ENCODE measurements at regions not wholly inside any gene's neighbourhood (a gene's known extent, or its start where the extent isn't known, plus 50 kb on each side); places are given as distances from the start of the nearest gene placed in this dataset.

- Histone ChIP-seq H3K4me1 (ENCODE audit: control insufficient read depth in 2 of 2, insufficient read depth in 2 of 2, low read length in 2 of 2) (no peaks in the 10 kb centered on the region), H3K36me3 (ENCODE audit: control insufficient read depth in 2 of 2, insufficient read depth in 2 of 2, low read length in 1 of 2) (no peaks in the 10 kb centered on the region), H3K27me3 (ENCODE audit: control insufficient read depth in 2 of 2, insufficient read depth in 1 of 2, low read length in 1 of 2) (no peaks in the 10 kb centered on the region), H3K27ac (ENCODE audit: low read depth in 1 of 2, low read length in 1 of 2) (no peak overlapping the region), H3K4me3 (ENCODE audit: low read length in 2 of 2) (no peak overlapping the region), H3K9me3 (ENCODE audit: control insufficient read depth in 2 of 2, insufficient read depth in 1 of 2, low read length in 1 of 2) (no peaks in the 10 kb centered on the region)
- WGBS = 75% methylated on average over 3 of the region's 3 CpGs
- no peak for DNase-seq (ENCODE audit: low read depth in 6 of 9, low spot score in 9 of 9)
These were observed 83.5 kb upstream of the CALM2 start for GRCh38 chr2:47259829-47260228.

- no peaks in the 10 kb centered on the region for H3K36me3 ChIP-seq (ENCODE audit: control insufficient read depth in 2 of 2, insufficient read depth in 2 of 2, low read length in 1 of 2)
- H3K9me3 ChIP-seq (ENCODE audit: control insufficient read depth in 2 of 2, insufficient read depth in 1 of 2, low read length in 1 of 2) = no peaks in the 10 kb centered on the region
- no peak for DNase-seq (ENCODE audit: low read depth in 6 of 9, low spot score in 9 of 9)
- H3K4me1 ChIP-seq (ENCODE audit: control insufficient read depth in 2 of 2, insufficient read depth in 2 of 2, low read length in 2 of 2) = no peaks in the 10 kb centered on the region
- H3K4me3 ChIP-seq (ENCODE audit: low read length in 2 of 2) = no peak overlapping the region
- WGBS = 66% methylated on average over 2 of the region's 2 CpGs
- H3K27me3 ChIP-seq (ENCODE audit: control insufficient read depth in 2 of 2, insufficient read depth in 1 of 2, low read length in 1 of 2) = no peaks in the 10 kb centered on the region
- no peak overlapping the region for H3K27ac ChIP-seq (ENCODE audit: low read depth in 1 of 2, low read length in 1 of 2)
These were observed 81.6 kb upstream of the CALM2 start for GRCh38 chr2:47257946-47258348.

- H3K9me3 ChIP-seq (ENCODE audit: control insufficient read depth in 2 of 2, insufficient read depth in 1 of 2, low read length in 1 of 2) = no peaks in the 10 kb centered on the region
- H3K36me3 ChIP-seq (ENCODE audit: control insufficient read depth in 2 of 2, insufficient read depth in 2 of 2, low read length in 1 of 2) = no peaks in the 10 kb centered on the region
- no peak overlapping the region for H3K4me3 ChIP-seq (ENCODE audit: low read length in 2 of 2)
- 96% methylated on average over 9 of the region's 9 CpGs for WGBS
- H3K27me3 ChIP-seq (ENCODE audit: control insufficient read depth in 2 of 2, insufficient read depth in 1 of 2, low read length in 1 of 2) = no peaks in the 10 kb centered on the region
- H3K4me1 ChIP-seq (ENCODE audit: control insufficient read depth in 2 of 2, insufficient read depth in 2 of 2, low read length in 2 of 2) = no peaks in the 10 kb centered on the region
- no peak overlapping the region for H3K27ac ChIP-seq (ENCODE audit: low read depth in 1 of 2, low read length in 1 of 2)
- DNase-seq (ENCODE audit: low read depth in 6 of 9, low spot score in 9 of 9) = no peak
These were observed 80.2 kb upstream of the CALM2 start for GRCh38 chr2:47256416-47257087.

GRCh38 chr2:47255794-47256193 is 79.5 kb upstream of the CALM2 start:
- DNase-seq (ENCODE audit: low read depth in 6 of 9, low spot score in 9 of 9) = no peak
- 86% methylated on average over 4 of the region's 4 CpGs for WGBS
- Histone ChIP-seq H3K4me1 (ENCODE audit: control insufficient read depth in 2 of 2, insufficient read depth in 2 of 2, low read length in 2 of 2) (no peaks in the 10 kb centered on the region), H3K9me3 (ENCODE audit: control insufficient read depth in 2 of 2, insufficient read depth in 1 of 2, low read length in 1 of 2) (no peaks in the 10 kb centered on the region), H3K4me3 (ENCODE audit: low read length in 2 of 2) (no peak overlapping the region), H3K27me3 (ENCODE audit: control insufficient read depth in 2 of 2, insufficient read depth in 1 of 2, low read length in 1 of 2) (no peaks in the 10 kb centered on the region), H3K36me3 (ENCODE audit: control insufficient read depth in 2 of 2, insufficient read depth in 2 of 2, low read length in 1 of 2) (no peaks in the 10 kb centered on the region), H3K27ac (ENCODE audit: low read depth in 1 of 2, low read length in 1 of 2) (no peak overlapping the region)

- no peaks in the 10 kb centered on the region for H3K4me1 ChIP-seq (ENCODE audit: control insufficient read depth in 2 of 2, insufficient read depth in 2 of 2, low read length in 2 of 2)
- DNase-seq (ENCODE audit: low read depth in 6 of 9, low spot score in 9 of 9) = no peak
- 32% methylated on average over 5 of the region's 5 CpGs for WGBS
- no peaks in the 10 kb centered on the region for H3K9me3 ChIP-seq (ENCODE audit: control insufficient read depth in 2 of 2, insufficient read depth in 1 of 2, low read length in 1 of 2)
- no peak overlapping the region for H3K27ac ChIP-seq (ENCODE audit: low read depth in 1 of 2, low read length in 1 of 2)
- H3K27me3 ChIP-seq (ENCODE audit: control insufficient read depth in 2 of 2, insufficient read depth in 1 of 2, low read length in 1 of 2) = no peaks in the 10 kb centered on the region
- no peak overlapping the region for H3K4me3 ChIP-seq (ENCODE audit: low read length in 2 of 2)
- H3K36me3 ChIP-seq (ENCODE audit: control insufficient read depth in 2 of 2, insufficient read depth in 2 of 2, low read length in 1 of 2) = no peaks in the 10 kb centered on the region
These were observed 78.2 kb upstream of the CALM2 start for GRCh38 chr2:47254464-47254863.

GRCh38 chr2:47253447-47253846 is 77.1 kb upstream of the CALM2 start:
- Histone ChIP-seq H3K36me3 (ENCODE audit: control insufficient read depth in 2 of 2, insufficient read depth in 2 of 2, low read length in 1 of 2) (no peaks in the 10 kb centered on the region), H3K4me3 (ENCODE audit: low read length in 2 of 2) (no peak overlapping the region), H3K27ac (ENCODE audit: low read depth in 1 of 2, low read length in 1 of 2) (no peak overlapping the region), H3K27me3 (ENCODE audit: control insufficient read depth in 2 of 2, insufficient read depth in 1 of 2, low read length in 1 of 2) (no peaks in the 10 kb centered on the region), H3K4me1 (ENCODE audit: control insufficient read depth in 2 of 2, insufficient read depth in 2 of 2, low read length in 2 of 2) (no peaks in the 10 kb centered on the region), H3K9me3 (ENCODE audit: control insufficient read depth in 2 of 2, insufficient read depth in 1 of 2, low read length in 1 of 2) (no peaks in the 10 kb centered on the region)
- DNase-seq (ENCODE audit: low read depth in 6 of 9, low spot score in 9 of 9) = no peak
- 99% methylated on average over 5 of the region's 5 CpGs for WGBS

- Histone ChIP-seq H3K4me3 (ENCODE audit: low read length in 2 of 2) (no peak overlapping the region), H3K27ac (ENCODE audit: low read depth in 1 of 2, low read length in 1 of 2) (no peak overlapping the region), H3K36me3 (ENCODE audit: control insufficient read depth in 2 of 2, insufficient read depth in 2 of 2, low read length in 1 of 2) (no peaks in the 10 kb centered on the region), H3K9me3 (ENCODE audit: control insufficient read depth in 2 of 2, insufficient read depth in 1 of 2, low read length in 1 of 2) (no peaks in the 10 kb centered on the region), H3K27me3 (ENCODE audit: control insufficient read depth in 2 of 2, insufficient read depth in 1 of 2, low read length in 1 of 2) (no peaks in the 10 kb centered on the region), H3K4me1 (ENCODE audit: control insufficient read depth in 2 of 2, insufficient read depth in 2 of 2, low read length in 2 of 2) (no peaks in the 10 kb centered on the region)
- no peak for DNase-seq (ENCODE audit: low read depth in 6 of 9, low spot score in 9 of 9)
- WGBS = 97% methylated on average over 3 of the region's 3 CpGs
These were observed 75.0 kb upstream of the CALM2 start for GRCh38 chr2:47251404-47251675.

- no peak overlapping the region for H3K27ac ChIP-seq (ENCODE audit: low read depth in 1 of 2, low read length in 1 of 2)
- WGBS = 91% methylated on average over 11 of the region's 11 CpGs
- H3K27me3 ChIP-seq (ENCODE audit: control insufficient read depth in 2 of 2, insufficient read depth in 1 of 2, low read length in 1 of 2) = no peaks in the 10 kb centered on the region
- no peaks in the 10 kb centered on the region for H3K4me1 ChIP-seq (ENCODE audit: control insufficient read depth in 2 of 2, insufficient read depth in 2 of 2, low read length in 2 of 2)
- no peak overlapping the region for H3K4me3 ChIP-seq (ENCODE audit: low read length in 2 of 2)
- no peaks in the 10 kb centered on the region for H3K9me3 ChIP-seq (ENCODE audit: control insufficient read depth in 2 of 2, insufficient read depth in 1 of 2, low read length in 1 of 2)
- no peak for DNase-seq (ENCODE audit: low read depth in 6 of 9, low spot score in 9 of 9)
- H3K36me3 ChIP-seq (ENCODE audit: control insufficient read depth in 2 of 2, insufficient read depth in 2 of 2, low read length in 1 of 2) = no peaks in the 10 kb centered on the region
These were observed 74.5 kb upstream of the CALM2 start for GRCh38 chr2:47250586-47251403.

- DNase-seq (ENCODE audit: low read depth in 6 of 9, low spot score in 9 of 9) = no peak
- WGBS = 98% methylated on average over 6 of the region's 6 CpGs
- H3K4me3 ChIP-seq (ENCODE audit: low read length in 2 of 2) = no peak overlapping the region
- no peaks in the 10 kb centered on the region for H3K27me3 ChIP-seq (ENCODE audit: control insufficient read depth in 2 of 2, insufficient read depth in 1 of 2, low read length in 1 of 2)
- no peak overlapping the region for H3K27ac ChIP-seq (ENCODE audit: low read depth in 1 of 2, low read length in 1 of 2)
- no peaks in the 10 kb centered on the region for H3K9me3 ChIP-seq (ENCODE audit: control insufficient read depth in 2 of 2, insufficient read depth in 1 of 2, low read length in 1 of 2)
- H3K36me3 ChIP-seq (ENCODE audit: control insufficient read depth in 2 of 2, insufficient read depth in 2 of 2, low read length in 1 of 2) = no peaks in the 10 kb centered on the region
- no peaks in the 10 kb centered on the region for H3K4me1 ChIP-seq (ENCODE audit: control insufficient read depth in 2 of 2, insufficient read depth in 2 of 2, low read length in 2 of 2)
These were observed 73.6 kb upstream of the CALM2 start for GRCh38 chr2:47249931-47250330.
